ENCODE measurements at regions not wholly inside any gene's neighbourhood (a gene's known extent, or its start where the extent isn't known, plus 50 kb on each side); places are given as distances from the start of the nearest gene placed in this dataset.

GRCh38 chr2:4486971-4487370, 783.6 kb downstream of the DCDC2C start:
- TF ChIP-seq CTCF (IDR thresholded peaks at IDR 0.05; ENCODE audit: insufficient read depth, low read length, poor library complexity, severe bottlenecking) (no peak), EZH2phosphoT487 (conservative IDR thresholded peaks at IDR 0.05; ENCODE audit: low read length) (no peak)
